Activated CD8-positive, alpha-beta memory T cell treated with anti-CD3 and anti-CD28 coated beads, Interleukin-2, amount 50 U/mL, for 4 hours (primary cell): ENCODE measurements at regions not wholly inside any gene's neighbourhood (a gene's known extent, or its start where the extent isn't known, plus 50 kb on each side); places are given as distances from the start of the nearest gene placed in this dataset.

Source experiments
- DNase-seq: peaks from one replicate; pipeline ENCODE4 v3.0.0-alpha.2; 2020

GRCh38 chr4:128347930-128348660 lies 60.5 kb upstream of the PGRMC2 start:
- DNase-seq = no peak

DNA sequence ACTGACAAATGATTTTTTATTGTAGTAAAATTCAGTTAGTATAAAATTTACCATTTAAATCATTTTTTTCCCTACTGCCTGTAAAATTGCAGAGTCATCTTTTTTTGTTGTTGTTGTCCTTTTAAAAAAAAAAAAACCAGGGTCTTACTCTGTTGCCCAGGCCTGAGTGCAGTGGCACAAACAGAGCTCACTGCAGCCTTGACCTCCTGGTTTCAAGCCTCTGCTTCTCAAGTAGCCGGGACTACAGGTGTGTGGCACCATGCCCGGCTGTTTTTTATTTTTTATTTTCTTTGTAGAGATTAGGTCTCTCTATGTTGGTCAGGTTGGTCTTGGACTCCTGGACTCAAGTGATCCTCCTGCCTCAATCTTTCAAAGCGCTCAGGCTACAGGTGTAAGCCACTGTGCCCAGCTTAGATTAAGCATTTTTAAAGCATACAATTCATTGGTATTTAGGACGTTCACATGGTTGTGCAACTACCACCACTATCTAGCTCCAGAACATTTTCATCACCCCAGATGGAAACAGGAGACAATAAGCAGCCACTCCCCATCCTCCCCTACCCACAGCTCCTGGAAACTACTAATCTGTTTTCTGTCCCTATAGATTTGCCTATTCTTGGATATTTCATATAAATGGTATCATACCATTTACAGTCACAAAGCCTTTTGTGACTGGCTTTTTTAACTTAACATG lies 59.7 kb upstream of the PGRMC2 start:
- no peak for DNase-seq

DNA sequence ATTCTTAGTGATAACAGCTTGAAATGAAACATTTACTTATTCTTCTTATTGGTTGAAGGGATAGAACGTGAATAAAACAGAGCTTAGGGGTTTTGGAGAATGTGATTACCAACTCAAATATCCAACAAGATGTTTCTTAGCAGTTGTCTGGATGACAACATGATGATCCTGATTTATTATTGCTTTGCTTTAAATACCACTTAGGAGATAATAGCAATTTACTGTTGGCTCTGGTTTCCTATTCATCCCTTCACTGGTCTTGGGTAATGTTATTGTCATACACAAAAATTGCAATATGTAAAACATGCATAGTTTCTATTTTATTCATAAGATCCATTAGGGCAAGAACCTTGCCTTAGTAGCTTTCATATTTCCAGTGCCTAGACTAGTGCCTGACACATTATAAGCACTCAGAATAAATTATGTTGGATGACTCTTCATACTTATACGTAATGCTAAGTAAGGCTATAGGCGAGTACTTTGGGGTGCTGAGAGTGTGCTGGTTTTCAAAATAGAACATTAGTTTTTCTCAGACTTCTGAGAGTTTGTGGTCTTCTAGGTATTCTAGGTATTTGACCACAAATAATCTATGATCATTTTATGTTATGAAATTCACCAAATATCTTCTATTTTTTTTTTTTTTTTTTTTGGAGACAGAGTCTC lies 58.6 kb upstream of the PGRMC2 start:
- no peak for DNase-seq

DNA sequence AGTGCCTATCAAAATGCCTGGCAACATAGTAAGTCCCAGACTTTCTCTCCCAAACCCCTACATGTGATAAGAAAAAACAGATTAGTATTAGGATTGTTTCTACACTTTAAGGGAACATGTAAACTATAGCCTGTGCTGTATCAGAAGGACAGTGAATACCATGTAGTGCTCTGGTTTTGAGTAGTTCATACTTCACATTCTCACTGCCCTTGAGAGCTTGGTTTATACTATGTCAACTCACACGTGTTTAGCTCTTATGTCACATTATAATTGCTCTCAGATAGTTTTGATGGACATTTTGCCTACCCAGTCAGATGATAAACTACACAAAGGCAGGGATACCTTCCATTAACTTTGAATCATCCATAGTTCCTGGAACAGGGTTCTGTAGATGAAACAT lies 58.0 kb upstream of the PGRMC2 start:
- DNase-seq = no peak

GRCh38 chr4:128342762-128343161 lies 55.1 kb upstream of the PGRMC2 start:
- no peak for DNase-seq

- DNase-seq = no peak
These were observed 54.0 kb upstream of the PGRMC2 start for GRCh38 chr4:128341634-128342033.

- DNase-seq = no peak
These were observed 51.2 kb upstream of the PGRMC2 start for GRCh38 chr4:128338634-128339355.

DNA sequence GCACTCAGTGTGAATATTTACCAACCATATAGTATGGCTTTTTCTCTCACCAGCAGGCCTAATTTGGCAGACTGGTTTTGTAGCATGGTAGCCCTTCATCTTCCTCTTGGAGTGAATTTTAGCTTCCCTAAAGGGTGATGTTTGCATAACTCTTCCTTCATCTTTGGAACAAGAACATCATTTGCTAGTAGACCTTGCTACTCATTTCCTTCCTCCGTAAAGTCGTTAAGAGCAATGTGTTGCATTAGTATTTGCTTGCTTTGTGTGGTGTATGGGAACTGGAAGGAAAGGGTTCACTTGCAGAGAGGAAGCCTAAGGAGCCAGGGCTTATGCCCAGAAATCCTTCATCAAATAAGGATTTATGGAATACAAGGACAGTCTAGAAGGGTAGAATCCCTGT lies 50.2 kb upstream of the PGRMC2 start:
- DNase-seq = no peak
